Panc1 (cell line): ENCODE measurements at regions not wholly inside any gene's neighbourhood (a gene's known extent, or its start where the extent isn't known, plus 50 kb on each side); places are given as distances from the start of the nearest gene placed in this dataset.

Experiments used
- ATAC-seq: fragments of 200-7000 bp; cut with Tn5 transposase; 2 replicates; pipeline ENCODE4 v1.9.1; 2020; ENCODE audit warnings: mild to moderate bottlenecking, moderate library complexity
- BruUV-seq: library from RNA; stranded (reverse); fragments of 400-500 nt; replicated peaks from 2 replicates; lab custom pipeline; 2021; lab: Mats Ljungman, UMichigan
- CTCF ChIA-PET: fragments of 300-600 bp; sonication (Branson Sonifier 250); formaldehyde crosslinking; loops from one replicate; lab custom pipeline; 2022; ENCODE audit warnings: antibody characterized with exemption; lab: Charles Lee
- POLR2A ChIA-PET: fragments of 300-600 bp; sonication (Branson Sonifier 250); formaldehyde crosslinking; loops from one replicate; lab custom pipeline; 2022; ENCODE audit warnings: antibody characterized with exemption; lab: Charles Lee
- DNase-seq: peaks from one replicate; pipeline ENCODE4 v3.0.0-alpha.2; 2010; ENCODE audit warnings: low read depth, low spot score
- H3K27ac ChIP-seq: 2 replicates; pipeline ENCODE4 v1.5.1; 2011; ENCODE audit warnings: mild to moderate bottlenecking, low read length, inconsistent platforms
- H3K27me3 ChIP-seq: fragments of 200-500 bp; sonication (Bioruptor generic); 2 replicates; pipeline ENCODE4 v1.6.0; 2014; ENCODE audit warnings: low read length, inconsistent platforms; ENCODE audit not compliant: control insufficient read depth, insufficient read depth
- H3K36me3 ChIP-seq: fragments of 200-500 bp; sonication (Bioruptor generic); 2 replicates; pipeline ENCODE4 v1.5.1; 2014; ENCODE audit warnings: inconsistent platforms, mild to moderate bottlenecking, low read length, moderate library complexity; ENCODE audit not compliant: control insufficient read depth, insufficient read depth
- H3K4me1 ChIP-seq: 2 replicates; pipeline ENCODE4 v1.5.1; 2011; ENCODE audit warnings: inconsistent platforms, mild to moderate bottlenecking, low read length, moderate library complexity; ENCODE audit not compliant: control insufficient read depth, insufficient read depth
- H3K4me3 ChIP-seq, 2 experiments: 2 replicates each; pipeline ENCODE4 v1.5.1; 2011 to 2012; ENCODE audit warnings: low read depth in 2 of 2, low read length in 2 of 2, mild to moderate bottlenecking in 2 of 2, inconsistent platforms in 1 of 2, moderate library complexity in 1 of 2
- H3K9me3 ChIP-seq: fragments of 200-500 bp; sonication (Bioruptor generic); 2 replicates; pipeline ENCODE4 v1.5.1; 2014; ENCODE audit warnings: low read depth, mild to moderate bottlenecking, inconsistent platforms, low read length, moderate library complexity; ENCODE audit not compliant: control insufficient read depth, insufficient read depth
- CTCF ChIP-seq: fragments of 450-650 bp; IDR thresholded peaks from 2 replicates; pipeline ENCODE4 v1.5.1; 2017; ENCODE audit warnings: mild to moderate bottlenecking
- POLR2AphosphoS5 ChIP-seq: IDR thresholded peaks from 2 replicates; pipeline ENCODE4 v1.6.1; 2012; ENCODE audit warnings: mild to moderate bottlenecking, low read depth, low read length, moderate library complexity
- REST ChIP-seq, 2 experiments: IDR thresholded peaks; 2 replicates each; pipeline ENCODE4 v1.6.1; 2011 to 2012; ENCODE audit warnings: low read depth in 2 of 2, control low read depth in 1 of 2, low read length in 1 of 2, mild to moderate bottlenecking in 1 of 2, moderate library complexity in 1 of 2; ENCODE audit not compliant: insufficient read depth in 1 of 2
- SIN3A ChIP-seq: IDR thresholded peaks from 2 replicates; pipeline ENCODE4 v1.6.1; 2012; ENCODE audit warnings: low read depth, mild to moderate bottlenecking, low read length, moderate library complexity, borderline replicate concordance; ENCODE audit not compliant: insufficient read depth
- TCF7L2 ChIP-seq: IDR thresholded peaks from 2 replicates; pipeline ENCODE4 v1.6.1; 2011; ENCODE audit warnings: mild to moderate bottlenecking, low read depth, low read length, inconsistent platforms
- in situ Hi-C: cut with HindIII; loops from 2 replicates; pipeline ENCODE4 v1.10.0; 2016; ENCODE audit warnings: low sequenced_read_pairs, low pct_unique_long_range_greater_than_20kb
- intact Hi-C: fragments of 100-400 bp; cut with micrococcal nuclease; formaldehyde crosslinking; loops from one replicate; pipeline ENCODE4 v1.10.0; 2022; ENCODE audit not compliant: unreplicated experiment

GRCh38 chr2:234206738-234207137, 156.2 kb downstream of the SPP2 start:
- ChIA-PET CTCF (no interaction called here), POLR2A (no interaction called here)
- no TSS peak for BruUV-seq
- Histone ChIP-seq H3K4me1 (peaks cover 18% of the 10 kb centered on the region), H3K9me3 (peaks cover 35% of the 10 kb centered on the region; the same call in 1 of the 2 replicates), H3K36me3 (no peaks in the 10 kb centered on the region), H3K4me3 (no peak overlapping the region), H3K27me3 (no peaks in the 10 kb centered on the region), H3K27ac (peak overlapping the region; percentile 90)
- DNase-seq, result no peak
- no peak for TF ChIP-seq SIN3A
- TF ChIP-seq REST (IDR thresholded peaks at IDR 0.05; ENCODE audit: insufficient read depth in 1 of 2, low read depth in 2 of 2, low read length in 1 of 2), result no peak
- no peak for TF ChIP-seq POLR2AphosphoS5
- no peak for TF ChIP-seq CTCF
- no peak for TF ChIP-seq TCF7L2
- intact Hi-C loops, result no loop called here
- in situ Hi-C loops, result no loop called here
- ATAC-seq, result no peak

GRCh38 chr2:234204480-234204879, 154.0 kb downstream of the SPP2 start:
- BruUV-seq, result no TSS peak
- peaks cover 18% of the 10 kb centered on the region for H3K4me1 ChIP-seq
- no peaks in the 10 kb centered on the region for H3K27me3 ChIP-seq
- no peaks in the 10 kb centered on the region for H3K36me3 ChIP-seq
- H3K9me3 ChIP-seq, result peaks cover 40% of the 10 kb centered on the region; the same call in 1 of the 2 replicates
- POLR2A ChIA-PET, result no interaction called here
- in situ Hi-C loops, result no loop called here
- ATAC-seq (no peak), DNase-seq (no peak)
- peak overlapping the region; percentile 90 for H3K27ac ChIP-seq
- intact Hi-C loops, result no loop called here
- CTCF ChIA-PET, result no interaction called here
- no peak overlapping the region for H3K4me3 ChIP-seq
- TF ChIP-seq POLR2AphosphoS5 (no peak), REST (IDR thresholded peaks at IDR 0.05; ENCODE audit: insufficient read depth in 1 of 2, low read depth in 2 of 2, low read length in 1 of 2) (no peak), SIN3A (no peak)
